ENCODE measurements at regions not wholly inside any gene's neighbourhood (a gene's known extent, or its start where the extent isn't known, plus 50 kb on each side); places are given as distances from the start of the nearest gene placed in this dataset.
A peak's percentile ranks its signal among the peaks of the same experiment; 100 is the strongest.

DNA sequence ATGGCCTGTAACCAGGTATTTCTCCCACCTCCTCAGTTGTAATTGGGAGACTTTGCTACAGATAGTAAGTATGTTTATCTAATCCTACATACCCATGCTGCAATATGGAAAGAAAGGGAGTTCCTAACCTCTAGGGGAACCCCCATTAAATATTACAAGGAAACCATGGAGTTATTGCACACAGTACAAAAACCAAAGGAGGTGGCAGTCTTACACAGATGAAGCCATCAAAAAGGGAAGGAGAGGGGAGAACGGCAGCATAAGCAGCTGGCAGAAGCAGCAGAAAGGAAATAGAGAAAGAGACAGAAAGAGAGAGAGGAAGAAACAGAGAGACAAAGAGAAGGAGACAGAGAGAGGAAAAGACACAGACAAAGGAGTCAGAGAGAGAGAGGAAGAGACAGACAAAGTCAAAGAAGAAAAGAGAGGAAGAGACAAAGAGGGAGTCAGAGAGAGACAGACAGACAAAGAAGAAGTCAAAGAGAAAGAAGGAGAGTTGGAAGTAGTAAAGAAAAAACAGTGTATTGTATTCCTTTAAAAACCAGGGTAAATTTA lies 142.9 kb downstream of the FASLG start:
- no peak for DNase-seq (ENCODE audit: low spot score)

DNA sequence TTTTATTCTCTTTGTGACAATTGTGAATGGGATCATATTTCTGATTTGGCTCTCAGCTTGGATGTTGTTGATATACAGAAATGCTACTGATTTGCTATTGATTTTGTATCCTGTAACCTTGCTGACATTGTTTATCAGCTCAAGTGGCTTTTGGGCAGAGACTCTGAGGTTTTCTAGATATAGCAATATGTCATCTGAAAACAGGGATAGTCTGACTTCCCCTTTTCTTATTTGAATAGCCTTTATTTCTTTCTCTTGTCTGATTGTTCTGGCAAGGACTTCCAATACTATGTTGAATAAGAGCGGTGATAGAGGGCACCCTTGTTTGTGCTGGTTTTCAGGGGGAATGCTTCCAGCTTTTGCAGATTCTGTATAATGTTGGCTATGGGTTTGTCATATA lies 150.8 kb downstream of the FASLG start:
- no peak for DNase-seq (ENCODE audit: low spot score)

DNA sequence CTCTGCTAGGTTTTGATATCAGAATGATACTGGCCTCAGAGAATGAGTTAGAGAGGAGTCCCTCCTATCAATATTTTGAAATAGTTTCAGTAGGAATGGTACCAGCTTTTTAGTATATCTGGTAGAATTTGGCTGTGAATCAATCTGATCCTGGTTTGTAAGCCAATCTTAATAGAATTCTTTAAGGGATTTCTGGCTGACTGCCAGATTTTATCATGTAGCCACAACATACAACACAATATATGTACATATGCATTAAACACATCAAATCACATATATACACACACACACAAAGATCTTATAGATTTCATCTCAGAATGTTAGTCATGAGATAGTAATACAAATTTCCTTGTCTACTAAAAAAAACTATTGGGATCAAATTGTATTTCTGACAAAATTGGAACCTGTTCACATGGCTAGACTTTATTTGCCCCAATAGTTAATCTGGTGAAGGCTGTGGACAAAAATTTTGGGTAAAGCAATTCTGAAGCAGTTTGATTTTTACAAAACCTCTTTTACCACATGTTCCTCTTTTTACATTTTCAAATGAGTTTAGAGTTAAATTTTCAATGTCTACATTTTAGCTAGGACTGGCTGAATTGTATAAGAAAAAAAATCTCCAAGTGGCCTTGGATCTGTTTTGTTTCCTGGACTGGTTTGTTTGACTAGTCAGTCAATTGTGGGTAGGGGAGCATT lies 151.7 kb downstream of the FASLG start:
- no peak for DNase-seq (ENCODE audit: low spot score)

DNA sequence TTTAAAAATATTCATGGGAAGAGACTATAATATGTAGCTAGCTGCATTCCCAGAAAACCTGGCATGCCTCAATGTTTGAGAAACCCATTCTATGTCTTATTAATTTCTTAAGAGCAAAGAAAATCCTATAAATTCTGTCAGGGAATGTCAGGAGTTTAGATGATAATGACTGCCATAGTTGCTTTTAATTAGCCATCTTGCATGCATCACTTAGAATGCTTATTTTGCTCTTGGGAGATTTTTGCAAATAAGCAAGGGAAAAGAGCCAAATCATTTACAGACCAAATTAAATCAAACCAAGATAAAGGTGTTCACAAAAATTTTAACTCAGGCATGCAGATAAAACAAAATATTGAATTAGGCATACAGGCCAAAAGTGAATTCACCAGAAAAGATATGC lies 152.8 kb downstream of the FASLG start:
- DNase-seq (ENCODE audit: low spot score), result no peak

DNA sequence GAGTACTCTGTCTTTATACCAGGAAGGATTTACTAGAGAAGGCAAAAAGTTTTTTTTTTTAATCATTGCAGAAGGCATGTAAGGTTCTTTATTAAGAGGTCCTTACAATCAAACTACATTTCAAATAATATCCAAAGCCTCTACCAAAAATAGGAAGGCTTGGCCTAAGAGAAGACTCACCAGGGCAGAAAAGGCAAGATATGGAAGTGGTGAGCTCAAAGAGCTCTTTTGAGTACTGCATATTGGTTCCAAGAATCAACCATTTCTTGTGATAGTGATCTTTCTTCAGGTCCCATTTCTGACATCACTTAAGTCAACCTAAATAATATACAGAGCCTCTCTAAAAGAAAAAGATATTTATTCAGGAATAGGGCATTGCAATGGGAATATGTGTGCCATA lies 153.2 kb downstream of the FASLG start:
- DNase-seq (ENCODE audit: low spot score), result no peak

DNA sequence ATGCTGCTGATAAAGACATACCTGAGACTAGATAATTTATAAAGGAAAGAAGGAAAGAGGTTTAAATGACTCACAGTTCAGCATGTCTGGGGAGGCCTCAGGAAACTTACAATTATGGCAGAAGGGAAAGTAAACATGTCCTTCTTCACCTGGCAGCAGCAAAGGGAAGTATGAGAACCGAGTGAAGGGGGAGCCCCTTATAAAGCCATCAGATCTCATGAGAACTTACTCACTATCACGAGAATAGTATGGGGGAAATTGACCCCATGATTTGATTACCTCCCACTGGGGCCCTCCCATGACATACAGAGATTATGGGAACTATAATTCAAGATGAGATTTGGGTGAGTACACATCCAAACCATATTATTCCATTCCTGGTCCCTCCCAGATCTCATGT lies 154.4 kb downstream of the FASLG start:
- DNase-seq (ENCODE audit: low spot score), result no peak

DNA sequence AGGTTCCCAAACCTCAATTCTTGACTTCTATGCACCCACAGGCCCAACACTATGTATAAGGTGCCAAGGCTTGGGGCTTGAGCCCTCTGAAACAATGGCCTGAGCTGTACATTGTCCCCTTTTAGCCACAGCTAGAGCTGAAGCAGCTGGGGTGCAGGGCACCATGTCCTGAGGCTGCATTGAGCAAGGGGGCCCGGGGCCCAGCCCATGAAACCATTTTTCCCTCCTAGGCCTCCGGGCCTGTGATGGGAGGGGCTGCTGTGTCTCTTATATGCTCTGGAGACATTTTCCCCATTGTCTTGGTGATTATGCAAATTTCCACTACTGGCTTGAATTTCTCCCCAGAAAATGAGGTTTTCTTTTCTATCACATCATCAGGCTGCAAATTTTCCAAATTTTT lies 155.5 kb downstream of the FASLG start:
- DNase-seq (ENCODE audit: low spot score), result no peak

DNA sequence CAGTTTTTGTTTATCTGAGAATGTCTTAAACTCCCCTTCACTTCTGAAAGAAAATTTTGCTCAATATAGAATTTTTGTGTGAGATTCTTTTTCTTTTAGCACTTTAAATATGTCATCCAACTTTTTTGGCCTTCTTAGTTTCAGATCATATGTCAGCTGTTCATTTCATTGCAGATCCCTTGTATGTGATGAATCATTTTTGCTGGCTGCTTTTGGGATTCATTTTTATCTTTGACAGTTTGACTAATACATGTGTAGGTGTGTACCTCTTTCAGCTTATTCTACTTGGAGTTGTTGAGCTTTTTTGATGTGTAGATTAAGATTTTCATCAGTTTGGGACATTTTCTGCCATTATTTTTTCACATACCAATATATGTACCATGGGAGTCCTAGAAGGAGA lies 156.8 kb downstream of the FASLG start:
- DNase-seq (ENCODE audit: low spot score), result no peak

DNA sequence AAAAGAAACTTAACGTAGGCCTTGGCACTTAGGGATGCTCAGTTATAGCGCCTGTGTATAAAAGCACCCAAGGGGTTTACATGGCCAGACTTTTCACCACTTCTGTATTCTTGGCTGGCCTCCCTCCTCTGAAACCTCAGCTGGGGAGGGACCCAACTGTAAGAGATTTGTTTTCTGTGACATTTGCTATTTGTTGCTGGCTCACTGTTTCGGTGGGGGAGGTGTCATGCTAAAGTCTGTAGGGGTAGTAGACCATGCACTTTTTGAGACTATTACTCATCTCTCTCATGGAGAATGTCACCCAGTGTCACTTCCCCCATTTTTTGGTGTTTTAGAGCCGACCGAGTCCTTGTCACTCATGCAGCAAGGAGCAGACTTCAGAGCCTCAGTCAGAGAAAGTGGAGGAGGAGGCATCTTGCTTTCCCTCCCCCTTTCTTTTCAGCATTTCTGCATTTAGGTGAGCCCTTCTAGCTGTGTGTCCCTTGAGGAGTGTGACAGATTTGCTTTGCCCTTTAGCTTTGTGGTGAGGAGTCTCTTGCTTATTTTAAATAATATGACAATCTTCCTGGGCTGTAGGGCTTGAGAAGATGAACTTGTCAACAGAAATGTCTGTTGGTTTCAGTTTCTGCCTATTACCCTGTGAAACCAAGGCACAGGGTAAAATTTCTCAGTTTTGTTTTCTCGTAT lies 160.1 kb downstream of the FASLG start:
- DNase-seq (ENCODE audit: low spot score), result no peak

DNA sequence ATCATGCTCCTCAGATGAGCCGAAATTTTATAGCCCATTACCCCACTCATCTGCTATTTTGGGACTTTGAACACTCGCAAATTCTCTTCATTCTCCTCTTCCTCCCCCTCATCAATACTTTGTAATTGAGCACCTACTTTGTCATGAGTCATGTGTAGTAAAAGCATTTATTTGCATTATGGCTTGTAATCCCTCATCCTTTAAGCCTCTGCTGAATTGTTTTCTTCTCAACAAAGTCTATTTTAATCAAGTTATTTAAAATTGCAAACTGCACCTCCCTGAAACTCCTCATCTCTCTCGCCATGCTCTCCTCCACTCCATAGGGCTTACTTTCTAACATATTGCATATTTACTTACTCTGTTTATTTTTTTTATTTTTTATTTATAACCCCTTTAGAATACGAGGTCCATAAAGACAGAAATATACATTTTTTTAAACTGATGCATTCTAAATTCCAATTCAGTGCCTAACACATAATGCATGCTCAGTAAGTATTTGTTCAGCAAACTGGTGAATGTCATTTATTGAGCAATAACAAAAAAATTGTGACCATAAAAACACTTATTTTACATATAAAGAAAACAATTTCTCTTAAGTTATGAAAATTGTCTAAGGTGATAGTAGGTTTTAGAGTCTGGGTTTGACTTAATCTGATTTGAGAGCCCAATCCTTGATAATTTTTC lies 161.7 kb downstream of the FASLG start:
- DNase-seq (ENCODE audit: low spot score), result no peak

DNA sequence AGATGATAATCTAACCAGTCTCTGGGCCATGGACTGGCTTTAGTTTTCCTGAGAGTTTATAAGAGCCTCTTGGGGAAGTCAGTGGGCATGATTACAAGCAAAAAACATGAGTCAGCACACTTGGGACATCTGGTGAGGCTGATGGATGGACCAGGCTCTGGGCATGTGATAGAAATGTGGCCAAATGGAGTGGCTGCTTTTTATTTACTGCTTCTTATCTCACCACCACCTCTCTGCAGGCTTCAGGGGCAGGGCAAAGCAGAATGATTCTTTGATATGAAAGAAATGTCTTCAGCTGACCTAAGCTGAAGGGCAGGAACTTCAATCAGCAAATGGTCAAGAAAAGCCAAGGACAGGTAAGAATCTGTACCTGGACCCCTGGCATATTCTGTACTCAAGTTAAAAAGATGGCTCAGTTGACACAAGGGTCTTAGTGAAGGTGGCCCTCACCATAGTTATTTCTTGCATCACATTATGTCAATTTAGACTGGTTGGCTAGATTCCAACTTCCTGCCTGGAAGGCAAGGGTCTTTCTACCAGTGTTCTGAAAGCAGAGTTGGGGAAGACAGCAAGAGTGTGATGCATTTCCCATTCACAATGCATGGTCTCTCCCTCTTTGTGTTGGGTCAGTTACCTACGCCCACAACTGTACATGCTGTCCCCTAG lies 162.8 kb downstream of the FASLG start:
- DNase-seq (ENCODE audit: low spot score), result peak; percentile 88

DNA sequence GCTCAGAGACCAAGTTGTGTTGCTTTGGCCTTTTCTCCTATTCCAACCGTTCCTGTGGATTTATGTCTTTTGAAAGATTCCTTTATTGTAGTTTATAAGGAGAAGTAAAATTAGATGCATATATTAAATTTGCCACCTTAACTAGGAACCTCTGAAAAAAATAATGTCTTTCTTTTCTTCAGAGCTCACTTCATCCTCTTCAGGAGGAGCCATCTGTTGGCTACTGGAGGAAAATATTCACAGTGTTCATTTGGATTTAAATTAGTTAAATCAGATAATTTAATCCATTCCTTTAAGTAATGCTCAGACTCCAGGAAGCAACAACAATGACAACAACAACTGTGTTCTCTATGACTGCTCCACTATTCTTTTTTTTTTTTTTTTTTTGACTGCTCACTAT lies 164.0 kb downstream of the FASLG start:
- DNase-seq (ENCODE audit: low spot score), result no peak

DNA sequence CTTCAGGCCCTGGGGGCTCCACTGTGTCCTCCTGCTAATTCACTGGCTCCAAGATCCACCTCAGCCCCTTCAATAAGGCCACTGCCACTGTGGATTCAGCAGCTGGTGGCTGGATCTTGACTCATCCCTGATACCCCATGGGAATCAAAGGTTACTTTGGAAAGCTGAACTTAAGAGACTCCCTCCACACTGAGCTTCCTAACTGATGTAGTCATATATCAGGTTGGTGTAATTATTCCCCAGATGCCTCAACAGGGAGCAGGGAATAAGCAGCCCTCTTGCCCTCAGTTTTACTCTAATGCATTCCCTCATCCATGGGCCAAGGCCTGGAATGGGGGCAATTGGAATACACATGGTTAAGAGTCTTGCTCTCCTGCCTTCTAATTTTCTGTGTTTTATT lies 164.6 kb downstream of the FASLG start:
- DNase-seq (ENCODE audit: low spot score), result no peak

DNA sequence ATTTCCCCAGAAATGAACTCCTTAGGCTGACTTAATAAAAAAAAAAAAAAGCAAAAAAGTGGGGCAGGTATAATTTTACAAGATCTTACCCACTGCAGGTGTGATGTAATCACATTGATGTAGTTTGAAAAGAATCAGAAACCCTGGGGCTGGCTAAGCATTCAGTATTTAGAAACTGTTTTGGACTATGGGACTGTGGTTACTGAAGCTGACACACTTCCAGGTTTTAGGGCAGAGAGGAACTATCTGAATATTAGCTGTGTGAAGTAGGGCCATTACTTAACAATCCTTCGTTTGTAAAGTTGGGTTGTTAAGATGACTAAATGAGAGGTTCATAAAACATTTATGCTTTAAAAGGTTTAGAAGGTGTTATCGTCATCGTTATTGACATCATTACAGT lies 165.3 kb downstream of the FASLG start:
- no peak for DNase-seq (ENCODE audit: low spot score)

DNA sequence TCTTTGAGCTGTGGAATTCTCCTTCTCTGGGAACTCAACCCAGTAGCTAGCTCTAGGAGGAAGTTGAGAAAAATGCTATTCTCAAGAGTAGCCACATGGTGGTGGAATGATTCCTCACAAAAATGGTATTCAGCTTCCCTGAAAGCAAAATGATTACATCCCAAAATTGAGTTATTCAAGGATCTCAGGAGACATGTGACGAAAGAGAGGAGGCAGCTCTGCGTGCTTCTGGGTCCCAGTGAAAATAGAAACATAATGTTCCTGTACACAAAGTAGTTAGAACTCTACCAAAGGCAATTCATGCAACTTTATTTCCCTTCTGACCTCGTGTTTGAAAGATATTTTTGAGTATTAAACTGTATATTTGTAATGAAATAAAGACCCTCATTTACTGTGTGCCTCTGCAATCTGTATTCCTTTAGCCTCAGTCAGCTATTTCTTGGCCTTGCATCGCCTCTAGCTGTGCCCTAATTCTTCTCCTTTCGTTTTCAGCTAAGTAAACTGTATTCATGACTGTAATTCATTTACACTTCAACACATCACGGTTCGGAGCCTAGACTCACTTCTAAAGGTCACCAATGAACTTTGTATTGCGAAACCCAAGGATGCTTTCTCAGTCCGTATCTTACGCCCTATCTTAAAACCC lies 167.3 kb downstream of the FASLG start:
- peak; percentile 57 for DNase-seq (ENCODE audit: low spot score)

DNA sequence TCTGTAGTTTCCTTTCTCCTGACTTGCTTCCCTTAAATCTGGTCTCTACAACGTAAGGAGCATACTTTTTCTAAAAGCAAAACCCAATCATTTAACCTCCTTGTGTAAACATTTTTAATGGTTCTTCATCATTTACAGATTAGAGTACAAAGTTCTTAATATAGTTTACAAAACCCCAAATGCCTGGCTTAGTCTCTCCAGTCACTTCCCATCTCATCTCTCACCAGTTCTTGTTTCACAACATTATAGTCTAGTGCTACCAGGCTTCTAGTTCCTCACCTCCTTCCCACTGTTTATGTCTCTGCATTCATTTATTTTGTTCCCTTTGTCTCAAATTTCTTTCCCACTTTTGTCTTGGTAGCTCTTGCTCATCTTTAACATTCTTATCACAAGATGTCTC lies 168.4 kb downstream of the FASLG start:
- DNase-seq (ENCODE audit: low spot score), result no peak

DNA sequence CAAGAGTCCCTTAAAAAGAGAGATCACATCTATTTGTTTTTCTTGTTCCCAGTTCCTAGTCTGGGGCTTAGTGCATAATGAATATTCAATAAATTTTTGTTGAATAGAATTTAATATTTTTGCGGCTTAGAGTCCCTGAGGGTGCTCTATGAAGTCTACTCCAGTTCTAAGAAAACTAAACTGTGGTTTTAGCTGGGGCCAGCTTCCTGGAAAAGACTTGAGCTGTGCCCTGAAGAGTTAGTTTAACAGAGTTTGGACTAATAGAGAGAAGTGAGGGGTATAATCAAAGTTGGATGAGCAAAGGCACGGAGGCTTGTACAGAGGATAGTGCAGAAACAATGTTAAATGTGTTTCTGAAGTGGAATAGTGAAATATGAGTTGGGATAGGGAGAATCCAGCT lies 168.9 kb downstream of the FASLG start:
- DNase-seq (ENCODE audit: low spot score), result no peak

DNA sequence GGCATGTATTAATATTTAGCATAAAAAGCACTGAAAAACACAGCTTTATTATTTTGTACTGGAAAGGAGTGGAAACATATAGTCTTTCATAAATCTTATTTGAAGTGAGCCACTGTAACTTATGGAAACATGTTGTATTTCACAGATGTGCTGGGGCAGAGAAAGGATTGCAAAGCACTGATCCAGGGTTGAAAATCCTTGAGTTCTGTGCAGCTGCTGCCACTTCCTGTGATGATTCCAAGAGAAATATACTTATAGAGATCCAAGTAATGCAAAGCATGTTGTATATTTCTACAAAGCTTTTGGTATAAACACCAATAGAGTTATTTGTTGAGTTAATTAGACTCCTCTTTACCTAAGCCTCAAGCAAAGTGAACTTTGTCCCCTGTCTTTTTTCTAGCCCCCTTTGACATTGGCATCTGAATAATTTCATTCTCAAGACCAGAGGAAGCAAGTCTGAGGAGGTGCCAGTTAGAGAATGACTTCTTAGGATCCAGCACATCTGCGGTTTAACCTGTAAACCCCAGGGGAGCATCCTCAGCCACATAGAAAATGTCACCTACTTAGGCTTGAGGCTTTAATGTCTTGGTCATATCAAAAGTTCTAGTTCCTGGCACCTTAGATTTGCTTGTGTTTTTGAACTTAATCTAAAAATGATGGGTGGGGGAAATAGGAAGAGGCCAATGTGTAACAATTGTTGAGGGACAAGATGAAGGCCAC lies 173.3 kb downstream of the FASLG start:
- no peak for DNase-seq (ENCODE audit: low spot score)

DNA sequence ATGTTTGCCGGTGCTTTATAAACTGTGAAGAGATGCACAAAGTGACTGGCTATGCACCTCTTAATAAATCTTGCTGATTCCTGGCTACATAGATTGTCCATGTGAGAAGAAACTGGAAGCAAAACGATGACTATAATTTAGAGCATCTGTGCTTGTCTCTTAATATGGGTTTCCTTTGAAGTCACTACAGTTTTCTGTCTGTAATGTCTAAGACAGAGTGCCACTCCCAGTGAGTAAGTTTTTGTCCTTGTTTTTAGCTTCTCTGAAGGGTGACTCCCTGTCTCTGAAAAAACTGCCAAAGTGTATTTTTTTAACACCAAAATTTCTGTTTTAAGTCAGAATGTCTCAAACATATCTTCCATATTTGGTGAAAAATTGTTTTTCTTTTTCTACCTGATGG lies 175.1 kb downstream of the FASLG start:
- no peak for DNase-seq (ENCODE audit: low spot score)

DNA sequence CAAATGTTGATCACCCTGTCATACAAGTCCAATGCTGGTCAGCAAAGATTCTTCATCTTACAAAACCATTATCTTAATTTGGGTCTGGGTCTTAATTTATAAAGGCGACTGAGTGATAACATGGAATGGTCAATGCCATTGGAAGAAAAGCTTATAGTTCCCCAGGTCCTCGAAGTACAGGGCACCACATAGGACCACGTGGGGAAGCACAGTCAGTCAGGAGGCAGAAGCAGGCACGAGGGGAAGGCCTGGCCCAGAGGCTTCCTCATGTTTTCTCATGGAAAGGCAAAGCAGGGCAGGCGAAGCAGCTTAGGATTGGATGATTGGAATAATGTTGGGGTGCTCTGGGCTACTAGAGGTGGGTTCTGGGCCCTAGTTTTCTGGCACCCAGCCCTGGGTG lies 175.7 kb downstream of the FASLG start:
- DNase-seq (ENCODE audit: low spot score), result no peak

DNA sequence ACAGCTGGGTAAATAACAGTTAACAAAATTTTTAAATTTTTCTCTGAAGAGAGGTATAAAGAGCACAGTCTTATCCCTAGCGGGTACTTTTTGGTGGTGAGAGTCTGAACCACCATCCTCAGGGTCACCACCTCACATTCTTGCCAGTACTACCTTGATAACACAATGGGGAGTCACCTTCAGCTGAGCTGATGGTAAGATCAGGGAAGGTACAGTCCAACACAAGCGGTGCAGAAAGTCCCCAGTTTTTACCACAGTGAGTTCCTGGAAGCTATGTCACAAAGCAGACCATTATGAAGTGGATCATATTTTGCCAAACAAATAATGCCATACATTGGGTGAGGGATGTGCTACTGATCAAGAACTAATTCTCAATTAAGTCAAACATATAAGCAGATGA lies 176.9 kb downstream of the FASLG start:
- DNase-seq (ENCODE audit: low spot score), result no peak

All from hematopoietic multipotent progenitor cell treated with erythropoietin and hydrocortisone succinate and interleukin-3 and kit ligand, for 17 days (in vitro differentiated cells).